GM10248 (cell line): ENCODE measurements at regions not wholly inside any gene's neighbourhood (a gene's known extent, or its start where the extent isn't known, plus 50 kb on each side); places are given as distances from the start of the nearest gene placed in this dataset.

Source experiments
- CTCF ChIA-PET: fragments of 300-600 bp; sonication (Branson Sonifier 250); formaldehyde crosslinking; extraction: SDS; loops from one replicate; lab custom pipeline; 2021; ENCODE audit warnings: antibody characterized with exemption; lab: Yijun Ruan, JAX
- POLR2A ChIA-PET: fragments of 350-650 bp; sonication (Branson Sonifier 250); formaldehyde crosslinking; extraction: SDS; loops from one replicate; lab custom pipeline; 2020; ENCODE audit warnings: antibody characterized with exemption; lab: Yijun Ruan, JAX
- DNase-seq: peaks from one replicate; pipeline ENCODE4 v3.0.0; 2012; ENCODE audit errors: extremely low spot score
- CTCF ChIP-seq: IDR thresholded peaks from 2 replicates; pipeline ENCODE4 v1.5.1; 2012; ENCODE audit warnings: mild to moderate bottlenecking, low read depth; ENCODE audit errors: extremely low read depth, missing control alignments, control extremely low read depth

- CTCF ChIA-PET = no interaction called here
- no peak for TF ChIP-seq CTCF
- POLR2A ChIA-PET = no interaction called here
- no peak for DNase-seq
Measured at GRCh38 chr10:3237530-3237929, 64.9 kb upstream of the PITRM1 start.

GRCh38 chr10:3236644-3237404, 64.2 kb upstream of the PITRM1 start:
- CTCF ChIA-PET = interaction anchor here (1.2 kb wide), 1 partner anchor 1420 kb away, joined by 4 read pairs; no protein-coding TSS in a partner anchor
- no peak for TF ChIP-seq CTCF
- DNase-seq = no peak
- POLR2A ChIA-PET = no interaction called here

- ChIA-PET POLR2A (no interaction called here), CTCF (interaction anchor here (1.2 kb wide), 1 partner anchor 1421 kb away, joined by 4 read pairs; no protein-coding TSS in a partner anchor)
- no peak for DNase-seq
- no peak for TF ChIP-seq CTCF
Measured at GRCh38 chr10:3235996-3236510, 63.5 kb upstream of the PITRM1 start.

GRCh38 chr10:3235395-3235794, 62.8 kb upstream of the PITRM1 start:
- no peak for DNase-seq
- ChIA-PET POLR2A (no interaction called here), CTCF (no interaction called here)
- no peak for TF ChIP-seq CTCF

- POLR2A ChIA-PET = no interaction called here
- TF ChIP-seq CTCF = no peak
- CTCF ChIA-PET = no interaction called here
- no peak for DNase-seq
Measured at GRCh38 chr10:3233486-3233990, 61.0 kb upstream of the PITRM1 start.

- TF ChIP-seq CTCF = no peak
- no peak for DNase-seq
- ChIA-PET CTCF (no interaction called here), POLR2A (no interaction called here)
Measured at GRCh38 chr10:3231951-3232730, 59.6 kb upstream of the PITRM1 start.
